ENCODE measurements at regions not wholly inside any gene's neighbourhood (a gene's known extent, or its start where the extent isn't known, plus 50 kb on each side); places are given as distances from the start of the nearest gene placed in this dataset.

DNA sequence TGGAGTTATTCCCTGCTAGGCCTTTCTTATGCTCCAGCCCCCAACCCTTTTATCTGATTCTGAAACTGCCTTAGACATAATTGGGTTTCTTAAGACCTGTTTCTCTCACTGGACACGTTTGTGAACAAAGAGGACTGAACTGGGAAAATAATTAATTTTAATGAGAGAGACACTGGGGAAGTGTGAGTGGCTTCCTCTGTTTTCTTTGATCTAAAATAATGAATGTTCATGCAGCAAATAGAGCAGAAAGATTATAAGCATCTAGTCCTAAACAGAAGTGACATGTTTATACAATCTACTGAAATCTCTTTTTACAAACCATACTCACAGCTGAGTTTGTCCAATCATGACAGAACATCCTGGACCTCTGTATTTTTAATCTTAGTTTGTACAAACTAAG is 157.6 kb downstream of the SH3BGRL2 start:
- no peak overlapping the region for H3K4me3 ChIP-seq (ENCODE audit: low read depth, low read length)
- no peak for DNase-seq (ENCODE audit: low read depth)
- no peak for TF ChIP-seq CTCF (IDR thresholded peaks at IDR 0.05; ENCODE audit: control insufficient read depth, extremely low read depth, insufficient read depth)

GRCh38 chr6:79787626-79788025 is 156.5 kb downstream of the SH3BGRL2 start:
- no peak for DNase-seq (ENCODE audit: low read depth)
- no peak for TF ChIP-seq CTCF (IDR thresholded peaks at IDR 0.05; ENCODE audit: control insufficient read depth, extremely low read depth, insufficient read depth)
- no peak overlapping the region for H3K4me3 ChIP-seq (ENCODE audit: low read depth, low read length)

- TF ChIP-seq CTCF (IDR thresholded peaks at IDR 0.05; ENCODE audit: control insufficient read depth, extremely low read depth, insufficient read depth) = no peak
- no peak overlapping the region for H3K4me3 ChIP-seq (ENCODE audit: low read depth, low read length)
- DNase-seq (ENCODE audit: low read depth) = no peak
Measured at GRCh38 chr6:79784395-79784753, 153.2 kb downstream of the SH3BGRL2 start.

- no peak overlapping the region for H3K4me3 ChIP-seq (ENCODE audit: low read depth, low read length)
- TF ChIP-seq CTCF (IDR thresholded peaks at IDR 0.05; ENCODE audit: control insufficient read depth, extremely low read depth, insufficient read depth) = no peak
- DNase-seq (ENCODE audit: low read depth) = no peak
Measured at GRCh38 chr6:79783670-79784394, 152.7 kb downstream of the SH3BGRL2 start.

- TF ChIP-seq CTCF (IDR thresholded peaks at IDR 0.05; ENCODE audit: control insufficient read depth, extremely low read depth, insufficient read depth) = no peak
- no peak for DNase-seq (ENCODE audit: low read depth)
- no peak overlapping the region for H3K4me3 ChIP-seq (ENCODE audit: low read depth, low read length)
Measured at GRCh38 chr6:79782792-79783580, 151.9 kb downstream of the SH3BGRL2 start.

DNA sequence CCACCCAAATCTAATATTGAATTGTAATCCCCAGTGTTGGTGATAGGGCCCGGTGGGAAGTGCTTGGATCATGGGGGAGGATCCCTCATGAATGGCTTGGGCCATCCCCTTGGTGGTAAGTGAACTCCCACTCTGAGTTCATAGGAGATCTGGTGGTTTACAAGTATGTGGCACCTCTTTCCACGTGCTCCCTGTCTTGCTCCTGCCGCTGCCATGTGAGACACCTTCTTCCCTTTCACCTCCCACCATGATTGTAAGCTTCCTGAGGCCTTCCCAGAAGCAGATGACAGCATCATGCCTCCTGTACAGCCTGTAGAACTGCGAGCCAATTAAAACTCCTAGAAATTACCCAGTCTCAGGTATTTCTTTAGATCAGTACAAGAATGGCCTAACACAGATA is 150.8 kb downstream of the SH3BGRL2 start:
- H3K4me3 ChIP-seq (ENCODE audit: low read depth, low read length) = no peak overlapping the region
- TF ChIP-seq CTCF (IDR thresholded peaks at IDR 0.05; ENCODE audit: control insufficient read depth, extremely low read depth, insufficient read depth) = no peak
- DNase-seq (ENCODE audit: low read depth) = no peak
